K562 (cell line): ENCODE measurements at regions not wholly inside any gene's neighbourhood (a gene's known extent, or its start where the extent isn't known, plus 50 kb on each side); places are given as distances from the start of the nearest gene placed in this dataset.

Experiments
- ATAC-seq: fragments of 200-7000 bp; cut with Tn5 transposase; 3 replicates; pipeline ENCODE4 v1.9.1; 2020; ENCODE audit warnings: moderate library complexity
- BruUV-seq: library from RNA; stranded (reverse); fragments of 400-500 nt; replicated peaks from 2 replicates; lab custom pipeline; 2021; lab: Mats Ljungman, UMichigan
- CTCF ChIA-PET: fragments of 300-600 bp; formaldehyde crosslinking; extraction: SDS; loops from one replicate; lab custom pipeline; 2021; ENCODE audit warnings: low intra/inter-chr PET ratio; lab: Yijun Ruan, JAX
- POLR2A ChIA-PET: fragments of 300-600, 350-650 bp; sonication (Branson Sonifier 250); formaldehyde crosslinking; extraction: SDS; loops from one replicate; lab custom pipeline; 2021; ENCODE audit warnings: antibody characterized with exemption, inconsistent platforms; lab: Yijun Ruan, JAX
- DNase-seq, 4 experiments: peaks; one replicate each; pipeline versions ENCODE4 v3.0.0 to v3.0.0-alpha.2; 2011 to 2018; ENCODE audit warnings: low spot score in 3 of 4, mixed read lengths in 3 of 4; ENCODE audit errors: extremely low read depth in 1 of 4
- FAIRE-seq: peaks from 2 replicates; lab custom pipeline; 2011; peaks lifted over from hg19 to GRCh38; lab: Jason Lieb, UNC
- H2AFZ ChIP-seq: 2 replicates; pipeline ENCODE4 v1.6.0; 2011; ENCODE audit warnings: low read depth, low read length, control low read depth, inconsistent platforms
- H3K27ac ChIP-seq: fragments of 200-600 bp; 3 replicates; pipeline ENCODE4 v1.8.0; 2011; ENCODE audit warnings: low read depth, mild to moderate bottlenecking, control low read depth, inconsistent platforms, low read length, moderate library complexity, mixed read lengths; ENCODE audit errors: extremely low read depth
- H3K27me3 ChIP-seq, 2 experiments: fragments of 300-600 bp in 1 of 2; 2 replicates in 1 of 2; 3 replicates in 1 of 2; pipeline versions ENCODE4 v1.6.0 to v1.8.0; 2011; ENCODE audit warnings: inconsistent platforms in 2 of 2, low read length in 2 of 2, mild to moderate bottlenecking in 1 of 2, mixed read lengths in 1 of 2, moderate library complexity in 1 of 2; ENCODE audit not compliant: control insufficient read depth in 2 of 2, insufficient read depth in 2 of 2
- H3K36me3 ChIP-seq: fragments of 300-600 bp; 3 replicates; pipeline ENCODE4 v1.8.0; 2011; ENCODE audit warnings: mild to moderate bottlenecking, low read length, inconsistent platforms; ENCODE audit not compliant: control insufficient read depth, insufficient read depth
- H3K4me1 ChIP-seq, 2 experiments: fragments of 200-600 bp in 1 of 2; replicated peaks in 1 of 2; 2 replicates in 1 of 2; 3 replicates in 1 of 2; pipeline versions ENCODE4 v1.5.1 to v1.8.0; 2011; ENCODE audit warnings: inconsistent platforms in 2 of 2, low read length in 2 of 2, mild to moderate bottlenecking in 1 of 2, mixed read lengths in 1 of 2, moderate library complexity in 1 of 2; ENCODE audit not compliant: control insufficient read depth in 2 of 2, insufficient read depth in 2 of 2
- H3K4me2 ChIP-seq: 2 replicates; pipeline ENCODE4 v1.6.1; 2011; ENCODE audit warnings: low read length, control low read depth, inconsistent platforms, mixed read lengths; ENCODE audit not compliant: insufficient read depth
- H3K4me3 ChIP-seq: fragments of 200-600 bp; sonication (generic), shearing (Covaris generic); 2 replicates; pipeline ENCODE4 v1.5.1; 2016; ENCODE audit warnings: control low read depth, inconsistent platforms
- H3K79me2 ChIP-seq: fragments of 200-600 bp; 3 replicates; pipeline ENCODE4 v1.8.0; 2011; ENCODE audit warnings: low read length, inconsistent platforms; ENCODE audit not compliant: control insufficient read depth, insufficient read depth
- H3K9ac ChIP-seq, 2 experiments: 2 replicates each; pipeline versions ENCODE4 v1.6.0 to v1.6.1; 2011; ENCODE audit warnings: low read depth in 2 of 2, low read length in 2 of 2, control low read depth in 1 of 2, inconsistent platforms in 1 of 2, mild to moderate bottlenecking in 1 of 2, mixed read lengths in 1 of 2; ENCODE audit not compliant: insufficient read depth in 1 of 2
- H3K9me1 ChIP-seq: one replicate; pipeline ENCODE4 v1.6.0; 2011; ENCODE audit warnings: inconsistent platforms, mild to moderate bottlenecking, low read length, moderate library complexity; ENCODE audit not compliant: control insufficient read depth, insufficient read depth
- H3K9me3 ChIP-seq: replicated peaks from 2 replicates; pipeline ENCODE4 v1.5.1; 2011; ENCODE audit warnings: low read depth, low read length, inconsistent platforms; ENCODE audit not compliant: control insufficient read depth, insufficient read depth
- H4K20me1 ChIP-seq: replicated peaks from 2 replicates; pipeline ENCODE4 v1.6.1; 2011; ENCODE audit warnings: low read length, inconsistent platforms, mixed read lengths; ENCODE audit not compliant: control insufficient read depth, insufficient read depth
- BMI1 ChIP-seq: fragments of 150-350 bp; IDR thresholded peaks from 2 replicates; pipeline ENCODE4 v1.6.1; 2014; ENCODE audit warnings: low read length
- KHSRP ChIP-seq: fragments of 450-650 bp; IDR thresholded peaks from 2 replicates; pipeline ENCODE4 v1.6.1; 2017
- LCOR ChIP-seq: sonication (generic); formaldehyde crosslinking; IDR thresholded peaks from 2 replicates; pipeline ENCODE4 v1.8.0; 2022; ENCODE audit warnings: mild to moderate bottlenecking, missing genetic modification reagents
- MYNN ChIP-seq, 2 experiments: sonication (generic); formaldehyde crosslinking in 1 of 2; IDR thresholded peaks; 2 replicates each; pipeline versions ENCODE4 v1.5.0 to v1.6.1; 2016 to 2020; ENCODE audit warnings: antibody characterized with exemption in 1 of 2, missing genetic modification reagents in 1 of 2
- SREBF1 ChIP-seq: fragments of 150-350 bp; IDR thresholded peaks from 2 replicates; pipeline ENCODE4 v1.6.1; 2014; ENCODE audit warnings: antibody characterized with exemption, low read depth, low read length, borderline replicate concordance
- SRSF1 ChIP-seq: fragments of 200-400 bp; formaldehyde crosslinking; IDR thresholded peaks from 2 replicates; pipeline ENCODE4 v1.6.1; 2017; ENCODE audit warnings: mild to moderate bottlenecking, low read depth, low read length, moderate library complexity
- ZFP36 ChIP-seq: fragments of 150-350 bp; IDR thresholded peaks from 2 replicates; pipeline ENCODE4 v1.6.1; 2018; ENCODE audit warnings: low read length, low read depth; ENCODE audit not compliant: partially characterized antibody
- ZNF717 ChIP-seq: fragments of 250-450 bp; sonication (Bioruptor Pico); IDR thresholded peaks from 2 replicates; pipeline ENCODE4 v1.5.0; 2021
- ZNF780A ChIP-seq: fragments of 250-450 bp; sonication (Bioruptor Pico); IDR thresholded peaks from 2 replicates; pipeline ENCODE4 v1.5.0; 2021; ENCODE audit warnings: mild to moderate bottlenecking
- WGBS: fragments of 100-300 bp; shearing (Covaris generic); methylation state at CpG from one replicate; pipeline ENCODE4 v1.1.6; 2016; ENCODE audit warnings: low coverage, mixed read lengths; ENCODE audit not compliant: insufficient coverage; ENCODE audit errors: missing lambda C conversion rate; 5-methylcytosine and 5-hydroxymethylcytosine counted together
- in situ Hi-C: fragments of 300-500 bp; cut with MboI; formaldehyde crosslinking; loops from 4 replicates; pipeline ENCODE4 v1.15.0; 2018; ENCODE audit warnings: inconsistent platforms, mixed read lengths
- intact Hi-C: fragments of 100-400 bp; cut with micrococcal nuclease; formaldehyde crosslinking; loops from 2 replicates; pipeline ENCODE4 v1.14.2; 2022
- TF ChIP-seq, protein P1 (sequence below): fragments of 250-450 bp; sonication (Bioruptor Pico); IDR thresholded peaks from 2 replicates; pipeline ENCODE4 v1.8.0; 2021; ENCODE audit warnings: moderate library complexity, mild to moderate bottlenecking, inconsistent platforms
- TF ChIP-seq, protein P2 (sequence below): fragments of 250-450 bp; sonication (Bioruptor Pico); IDR thresholded peaks from 2 replicates; pipeline ENCODE4 v1.5.0; 2020; ENCODE audit warnings: mild to moderate bottlenecking

DNA sequence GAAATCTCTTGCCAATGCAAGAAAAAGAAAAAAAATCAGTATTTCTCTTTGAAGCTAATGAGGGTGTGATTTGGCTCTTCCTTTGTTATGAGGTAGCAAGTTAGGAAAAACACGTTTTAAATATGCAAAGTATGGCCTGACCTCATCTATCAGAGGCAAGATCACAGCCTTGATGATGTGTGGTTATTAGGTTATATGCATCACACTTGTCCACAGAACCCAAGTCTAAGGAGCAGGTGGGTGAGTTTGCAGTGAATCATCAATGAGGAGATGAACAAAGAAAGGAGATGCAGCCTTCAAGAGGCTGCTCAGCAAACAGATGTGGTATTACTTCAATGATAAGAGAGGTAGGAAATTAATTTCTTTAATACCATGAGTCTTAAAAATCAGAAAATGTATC lies 594.8 kb upstream of the CDH5 start (continued):
- TF ChIP-seq ZNF717 = no peak
- no peak for TF ChIP-seq SREBF1
- TF ChIP-seq SRSF1 = no peak
- TF ChIP-seq, protein P1, sequence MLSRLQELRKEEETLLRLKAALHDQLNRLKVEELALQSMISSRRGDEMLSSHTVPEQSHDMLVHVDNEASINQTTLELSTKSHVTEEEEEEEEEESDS (CRISPR knock-in tag) = no peak
- TF ChIP-seq, protein P2, sequence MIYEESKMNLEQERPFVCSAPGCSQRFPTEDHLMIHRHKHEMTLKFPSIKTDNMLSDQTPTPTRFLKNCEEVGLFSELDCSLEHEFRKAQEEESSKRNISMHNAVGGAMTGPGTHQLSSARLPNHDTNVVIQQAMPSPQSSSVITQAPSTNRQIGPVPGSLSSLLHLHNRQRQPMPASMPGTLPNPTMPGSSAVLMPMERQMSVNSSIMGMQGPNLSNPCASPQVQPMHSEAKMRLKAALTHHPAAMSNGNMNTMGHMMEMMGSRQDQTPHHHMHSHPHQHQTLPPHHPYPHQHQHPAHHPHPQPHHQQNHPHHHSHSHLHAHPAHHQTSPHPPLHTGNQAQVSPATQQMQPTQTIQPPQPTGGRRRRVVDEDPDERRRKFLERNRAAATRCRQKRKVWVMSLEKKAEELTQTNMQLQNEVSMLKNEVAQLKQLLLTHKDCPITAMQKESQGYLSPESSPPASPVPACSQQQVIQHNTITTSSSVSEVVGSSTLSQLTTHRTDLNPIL (CRISPR knock-in tag) = no peak
- no peak for TF ChIP-seq KHSRP
- no peak for TF ChIP-seq LCOR
- TF ChIP-seq MYNN (IDR thresholded peaks at IDR 0.05) = no peak
- no peak for TF ChIP-seq MYNN (CRISPR knock-in tag; IDR thresholded peaks at IDR 0.05)

DNA sequence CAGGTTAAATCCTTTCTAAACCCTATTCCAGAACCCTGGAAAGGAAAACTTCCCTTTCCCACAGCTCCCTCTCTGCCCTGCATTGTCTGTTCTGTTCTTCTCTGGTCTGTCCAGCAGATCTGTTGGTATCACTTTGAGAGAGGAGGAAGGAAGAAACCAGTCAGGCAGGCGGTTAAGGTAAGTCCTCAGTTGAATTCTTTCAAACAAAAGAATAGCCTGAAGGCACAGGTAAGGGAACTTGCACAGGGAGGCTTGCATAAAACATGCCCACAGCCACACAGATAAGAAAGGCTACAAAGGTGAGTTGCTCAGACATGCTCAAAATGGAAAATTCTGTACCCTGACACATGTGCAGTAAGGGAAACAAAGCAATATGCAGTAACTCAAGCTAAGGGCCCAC lies 595.7 kb upstream of the CDH5 start:
- TF ChIP-seq BMI1 (no peak), ZFP36 (peak; percentile 89), ZNF780A (CRISPR knock-in tag) (peak; percentile 51; the same call in 1 of the 2 replicates)
- no peak for DNase-seq
- BruUV-seq = no TSS peak
- FAIRE-seq = no peak
- in situ Hi-C loops (no loop called here), intact Hi-C loops (no loop called here)
- peaks cover 18% of the 10 kb centered on the region for H3K9me3 ChIP-seq
- no peaks in the 10 kb centered on the region for H3K79me2 ChIP-seq
- no peaks in the 10 kb centered on the region for H3K9me1 ChIP-seq
- no peak overlapping the region for H3K4me3 ChIP-seq
- POLR2A ChIA-PET = no interaction called here
- peak overlapping the region; percentile 46; the same call in 2 of the 3 replicates for H3K27ac ChIP-seq
- CTCF ChIA-PET = no interaction called here
- H3K4me1 ChIP-seq = peaks cover 0 to 21% of the 10 kb centered on the region in 2 experiments; a peak in 2 of 5 replicates
- no peak overlapping the region for H2AFZ ChIP-seq
- 0% methylated on average over 1 of the region's 1 CpG for WGBS
- H3K27me3 ChIP-seq = no peaks in the 10 kb centered on the region
- no peak for ATAC-seq
- no peak overlapping the region for H3K4me2 ChIP-seq
- H4K20me1 ChIP-seq = no peaks in the 10 kb centered on the region
- H3K36me3 ChIP-seq = no peaks in the 10 kb centered on the region
- H3K9ac ChIP-seq = no peak overlapping the region
